Liver (tissue), 7 donors: ENCODE measurements at regions not wholly inside any gene's neighbourhood (a gene's known extent, or its start where the extent isn't known, plus 50 kb on each side); places are given as distances from the start of the nearest gene placed in this dataset.
A peak's percentile ranks its signal among the peaks of the same experiment; 100 is the strongest.
"Not testable (repeated sequence)": the region's sequence is repeated elsewhere in the genome, so short reads cannot be mapped to it uniquely, and the experiment has no call there.

Experiments
- DNase-seq: peaks from one replicate; pipeline ENCODE4 v3.0.0-alpha.2; 2017; ENCODE audit warnings: low spot score
- H3K27ac ChIP-seq, 2 donors: one replicate each; pipeline ENCODE4 v1.7.0; 2013; ENCODE audit warnings: inconsistent platforms in 2 of 2, low read length in 2 of 2, control low read depth in 1 of 2, low read depth in 1 of 2, mild to moderate bottlenecking in 1 of 2
- H3K27me3 ChIP-seq, 4 donors: one replicate each; pipeline versions ENCODE4 v1.6.1 to v1.7.0; 2013; ENCODE audit warnings: low read length in 3 of 4, inconsistent platforms in 1 of 4, mild to moderate bottlenecking in 1 of 4, moderate library complexity in 1 of 4; ENCODE audit not compliant: control insufficient read depth in 4 of 4, insufficient read depth in 4 of 4
- H3K36me3 ChIP-seq, 4 donors: one replicate each; pipeline versions ENCODE4 v1.6.1 to v1.7.0; 2013; ENCODE audit warnings: low read length in 3 of 4, mild to moderate bottlenecking in 3 of 4, low read depth in 1 of 4, moderate library complexity in 1 of 4; ENCODE audit not compliant: control insufficient read depth in 4 of 4, insufficient read depth in 3 of 4
- H3K4me1 ChIP-seq, 4 donors: one replicate each; pipeline versions ENCODE4 v1.6.1 to v1.7.0; 2013; ENCODE audit warnings: low read length in 3 of 4, mild to moderate bottlenecking in 3 of 4, moderate library complexity in 1 of 4; ENCODE audit not compliant: control insufficient read depth in 4 of 4, insufficient read depth in 4 of 4
- H3K4me3 ChIP-seq, 3 donors: one replicate each; pipeline versions ENCODE4 v1.6.1 to v1.7.0; 2013; ENCODE audit warnings: low read length in 3 of 3, control low read depth in 1 of 3, low read depth in 1 of 3, mild to moderate bottlenecking in 1 of 3
- H3K9ac ChIP-seq, 2 donors: one replicate each; pipeline ENCODE4 v1.7.0; 2013; ENCODE audit warnings: low read length in 2 of 2, mild to moderate bottlenecking in 2 of 2, moderate library complexity in 2 of 2, control low read depth in 1 of 2, low read depth in 1 of 2
- H3K9me3 ChIP-seq, 4 donors: one replicate each; pipeline versions ENCODE4 v1.6.1 to v1.7.0; 2013; ENCODE audit warnings: low read length in 3 of 4; ENCODE audit not compliant: control insufficient read depth in 4 of 4
- EGR1 ChIP-seq, 2 donors: IDR thresholded peaks; 2 replicates each; pipeline ENCODE4 v1.6.1; 2016 to 2018; ENCODE audit warnings: antibody characterized with exemption in 2 of 2, low read depth in 2 of 2
- FOXA2 ChIP-seq: IDR thresholded peaks from 2 replicates; pipeline ENCODE4 v1.6.1; 2016; ENCODE audit warnings: antibody characterized with exemption
- GABPA ChIP-seq, 2 donors: IDR thresholded peaks in 1 of 2; conservative IDR thresholded peaks in 1 of 2; 2 replicates each; pipeline ENCODE4 v1.6.1; 2016; ENCODE audit warnings: antibody characterized with exemption in 2 of 2, mild to moderate bottlenecking in 1 of 2, moderate library complexity in 1 of 2
- HNF4A ChIP-seq, 2 donors: conservative IDR thresholded peaks; 2 replicates each; pipeline ENCODE4 v1.6.1; 2016; ENCODE audit warnings: antibody characterized with exemption in 2 of 2, mild to moderate bottlenecking in 2 of 2
- JUND ChIP-seq, 2 donors: IDR thresholded peaks; 2 replicates each; pipeline ENCODE4 v1.6.1; 2016; ENCODE audit warnings: antibody characterized with exemption in 2 of 2
- NR2F2 ChIP-seq: IDR thresholded peaks from 2 replicates; pipeline ENCODE4 v1.6.1; 2016; ENCODE audit warnings: antibody characterized with exemption
- RAD21 ChIP-seq, 2 donors: IDR thresholded peaks; 2 replicates each; pipeline ENCODE4 v1.6.1; 2016; ENCODE audit warnings: antibody characterized with exemption in 2 of 2, mild to moderate bottlenecking in 2 of 2
- REST ChIP-seq: IDR thresholded peaks from 2 replicates; pipeline ENCODE4 v1.6.1; 2016; ENCODE audit warnings: antibody characterized with exemption, mild to moderate bottlenecking
- RXRA ChIP-seq, 2 donors: IDR thresholded peaks; 2 replicates each; pipeline ENCODE4 v1.6.1; 2017 to 2018; ENCODE audit warnings: antibody characterized with exemption in 2 of 2, mild to moderate bottlenecking in 1 of 2
- SP1 ChIP-seq: IDR thresholded peaks from 2 replicates; pipeline ENCODE4 v1.6.1; 2018; ENCODE audit warnings: antibody characterized with exemption, mild to moderate bottlenecking
- YY1 ChIP-seq: IDR thresholded peaks from 2 replicates; pipeline ENCODE4 v1.6.1; 2016; ENCODE audit warnings: antibody characterized with exemption, mild to moderate bottlenecking
- WGBS: extraction: QIAGEN DNeasy Blood & Tissue Kit; methylation state at CpG from one replicate; pipeline ENCODE4 v1.1.7; 2013; 5-methylcytosine and 5-hydroxymethylcytosine counted together
- TF ChIP-seq, protein P1 (sequence below): IDR thresholded peaks from 2 replicates; pipeline ENCODE4 v1.6.1; 2016; ENCODE audit warnings: antibody characterized with exemption
- donor health status: healthy.
- donor health status: healthy.
- donor health status: healthy.
- donor health status: healthy.

- H3K9ac ChIP-seq = peak overlapping the region in 1 of 2 donors; percentile 58
- H3K4me1 ChIP-seq = peaks cover 3 to 16% (median 9%) of the 10 kb centered on the region in 4 donors
- H3K36me3 ChIP-seq = no peaks in the 10 kb centered on the region
- TF ChIP-seq RAD21 (IDR thresholded peaks at IDR 0.05) = no peak
- peak; percentile 8 for TF ChIP-seq YY1
- no peak for TF ChIP-seq GABPA (IDR thresholded peaks at IDR 0.05 in 1 of 2, conservative IDR thresholded peaks at IDR 0.05 in 1 of 2)
- TF ChIP-seq HNF4A (conservative IDR thresholded peaks at IDR 0.05) = no peak
- H3K27ac ChIP-seq = peak overlapping the region; percentile 22 to 84
- H3K4me3 ChIP-seq = peak overlapping the region; percentile 79 to 97 (median 97)
- no peaks in the 10 kb centered on the region for H3K27me3 ChIP-seq
- 25% methylated on average over 16 of the region's 16 CpGs for WGBS
- DNase-seq = no peak
- no peaks in the 10 kb centered on the region for H3K9me3 ChIP-seq
Measured at GRCh38 chr13:99087954-99088491, 110.2 kb upstream of the DOCK9 start.

DNA sequence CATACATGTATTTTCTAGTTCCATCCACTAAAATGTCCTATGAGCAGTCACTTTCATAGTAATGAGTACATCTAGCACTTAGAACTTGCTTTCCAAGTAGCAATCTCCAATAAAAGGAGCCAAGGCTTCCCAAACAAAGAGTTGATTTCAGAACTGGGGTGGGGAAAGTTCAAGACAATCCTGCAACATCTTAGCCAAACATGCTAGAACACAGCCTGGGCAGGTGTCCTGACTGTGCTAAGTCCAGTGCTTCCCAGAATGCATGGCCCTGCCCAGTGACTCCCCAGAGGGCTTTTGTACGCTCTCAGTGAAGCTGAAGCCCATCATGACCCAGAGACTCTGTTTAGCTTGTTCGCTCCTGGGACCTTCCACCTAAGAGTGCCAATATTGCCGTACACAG is 106.7 kb upstream of the UBAC2 start:
- no peaks in the 10 kb centered on the region for H3K36me3 ChIP-seq
- no peaks in the 10 kb centered on the region for H3K9me3 ChIP-seq
- no peak overlapping the region for H3K9ac ChIP-seq
- no peak overlapping the region for H3K27ac ChIP-seq
- WGBS = 92% methylated on average over 3 of the region's 3 CpGs
- H3K4me1 ChIP-seq = no peaks in the 10 kb centered on the region
- TF ChIP-seq RAD21 (IDR thresholded peaks at IDR 0.05) (no peak), EGR1 (IDR thresholded peaks at IDR 0.05; ENCODE audit: low read depth in 2 of 2) (no peak), REST (no peak), NR2F2 (no peak), HNF4A (conservative IDR thresholded peaks at IDR 0.05) (no peak), RXRA (IDR thresholded peaks at IDR 0.05) (no peak), FOXA2 (no peak), SP1 (no peak), JUND (IDR thresholded peaks at IDR 0.05) (no peak)
- TF ChIP-seq, protein P1, sequence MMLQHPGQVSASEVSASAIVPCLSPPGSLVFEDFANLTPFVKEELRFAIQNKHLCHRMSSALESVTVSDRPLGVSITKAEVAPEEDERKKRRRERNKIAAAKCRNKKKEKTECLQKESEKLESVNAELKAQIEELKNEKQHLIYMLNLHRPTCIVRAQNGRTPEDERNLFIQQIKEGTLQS = no peak
- H3K4me3 ChIP-seq = no peak overlapping the region
- H3K27me3 ChIP-seq = no peaks in the 10 kb centered on the region
- DNase-seq = no peak

GRCh38 chr13:99101831-99102230 is 98.8 kb upstream of the UBAC2 start:
- not testable (repeated sequence) for H3K4me3 ChIP-seq, H3K9ac ChIP-seq, H3K4me1 ChIP-seq, H3K9me3 ChIP-seq, DNase-seq, H3K36me3 ChIP-seq, H3K27me3 ChIP-seq, H3K27ac ChIP-seq
- 58% methylated on average over 5 of the region's 5 CpGs for WGBS
